Ascending aorta (tissue), 2 donors: ENCODE measurements at regions not wholly inside any gene's neighbourhood (a gene's known extent, or its start where the extent isn't known, plus 50 kb on each side); places are given as distances from the start of the nearest gene placed in this dataset.

Experiments
- DNase-seq, 2 donors: peaks; one replicate each; pipeline ENCODE4 v3.0.0-alpha.2; 2019; ENCODE audit warnings: low spot score in 2 of 2
- H3K27ac ChIP-seq, 2 donors: fragments of 200-600 bp; sonication (generic); one replicate each; pipeline ENCODE4 v1.5.1; 2016 to 2017; ENCODE audit warnings: mild to moderate bottlenecking in 1 of 2
- H3K27me3 ChIP-seq: fragments of 200-600 bp; sonication (generic); one replicate; pipeline ENCODE4 v1.5.1; 2017
- H3K36me3 ChIP-seq, 2 donors: fragments of 200-600 bp; sonication (generic); one replicate each; pipeline ENCODE4 v1.5.1; 2016
- H3K4me1 ChIP-seq, 2 donors: fragments of 200-600 bp; sonication (generic); one replicate each; pipeline ENCODE4 v1.5.1; 2016 to 2017; ENCODE audit warnings: mild to moderate bottlenecking in 1 of 2
- H3K4me3 ChIP-seq, 2 donors: fragments of 200-600 bp; sonication (generic); one replicate each; pipeline ENCODE4 v1.5.1; 2016 to 2017; ENCODE audit warnings: mild to moderate bottlenecking in 1 of 2
- H3K9me3 ChIP-seq, 2 donors: fragments of 200-600 bp; sonication (generic); one replicate each; pipeline ENCODE4 v1.5.1; 2016
- intact Hi-C: fragments of 100-400 bp; cut with DNase I; formaldehyde crosslinking; loops from one replicate; pipeline ENCODE4 v1.15.1; 2023
- TF ChIP-seq, protein P1 (sequence below), 3 experiments: fragments of 200-600 bp in 2 of 3; fragments of 450-650 bp in 1 of 3; sonication (generic) in 2 of 3; IDR thresholded peaks; one replicate each; pipeline ENCODE4 v1.5.1; 2016 to 2019; ENCODE audit warnings: antibody characterized with exemption in 3 of 3, mild to moderate bottlenecking in 1 of 3, moderate library complexity in 1 of 3

GRCh38 chr17:33797181-33797580, 457.9 kb upstream of the CCL2 start:
- intact Hi-C loops: no loop called here
- Histone ChIP-seq H3K9me3 (no peaks in the 10 kb centered on the region), H3K27me3 (no peaks in the 10 kb centered on the region), H3K4me3 (no peak overlapping the region), H3K4me1 (no peaks in the 10 kb centered on the region), H3K27ac (no peak overlapping the region), H3K36me3 (no peaks in the 10 kb centered on the region)
- TF ChIP-seq, protein P1, sequence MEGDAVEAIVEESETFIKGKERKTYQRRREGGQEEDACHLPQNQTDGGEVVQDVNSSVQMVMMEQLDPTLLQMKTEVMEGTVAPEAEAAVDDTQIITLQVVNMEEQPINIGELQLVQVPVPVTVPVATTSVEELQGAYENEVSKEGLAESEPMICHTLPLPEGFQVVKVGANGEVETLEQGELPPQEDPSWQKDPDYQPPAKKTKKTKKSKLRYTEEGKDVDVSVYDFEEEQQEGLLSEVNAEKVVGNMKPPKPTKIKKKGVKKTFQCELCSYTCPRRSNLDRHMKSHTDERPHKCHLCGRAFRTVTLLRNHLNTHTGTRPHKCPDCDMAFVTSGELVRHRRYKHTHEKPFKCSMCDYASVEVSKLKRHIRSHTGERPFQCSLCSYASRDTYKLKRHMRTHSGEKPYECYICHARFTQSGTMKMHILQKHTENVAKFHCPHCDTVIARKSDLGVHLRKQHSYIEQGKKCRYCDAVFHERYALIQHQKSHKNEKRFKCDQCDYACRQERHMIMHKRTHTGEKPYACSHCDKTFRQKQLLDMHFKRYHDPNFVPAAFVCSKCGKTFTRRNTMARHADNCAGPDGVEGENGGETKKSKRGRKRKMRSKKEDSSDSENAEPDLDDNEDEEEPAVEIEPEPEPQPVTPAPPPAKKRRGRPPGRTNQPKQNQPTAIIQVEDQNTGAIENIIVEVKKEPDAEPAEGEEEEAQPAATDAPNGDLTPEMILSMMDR (IDR thresholded peaks at IDR 0.05): no peak
- DNase-seq: no peak

DNA sequence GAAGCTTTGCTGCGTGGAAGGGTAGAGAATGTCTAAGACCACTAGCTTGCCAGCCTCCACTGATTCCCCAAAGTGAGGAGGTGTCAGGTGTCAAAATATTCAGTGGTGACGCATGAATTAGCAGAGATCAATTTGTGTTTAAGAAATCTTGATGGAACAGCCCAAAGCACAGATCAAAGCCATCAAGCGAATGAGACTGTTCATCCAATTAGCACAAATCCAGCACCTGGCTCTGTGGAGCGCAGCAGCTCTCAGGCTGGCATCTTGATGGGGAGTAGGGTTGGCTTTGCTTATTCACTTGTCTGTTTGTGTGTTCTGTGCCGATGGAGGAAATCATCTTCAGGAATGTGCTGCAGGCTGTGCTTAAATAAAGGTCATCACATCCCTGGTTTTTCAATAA, 456.8 kb upstream of the CCL2 start:
- no peaks in the 10 kb centered on the region for H3K36me3 ChIP-seq
- no peaks in the 10 kb centered on the region for H3K4me1 ChIP-seq
- no peaks in the 10 kb centered on the region for H3K27me3 ChIP-seq
- no peaks in the 10 kb centered on the region for H3K9me3 ChIP-seq
- DNase-seq: no peak
- H3K27ac ChIP-seq: no peak overlapping the region
- intact Hi-C loops: no loop called here
- TF ChIP-seq, protein P1 (IDR thresholded peaks at IDR 0.05): no peak
- no peak overlapping the region for H3K4me3 ChIP-seq

DNA sequence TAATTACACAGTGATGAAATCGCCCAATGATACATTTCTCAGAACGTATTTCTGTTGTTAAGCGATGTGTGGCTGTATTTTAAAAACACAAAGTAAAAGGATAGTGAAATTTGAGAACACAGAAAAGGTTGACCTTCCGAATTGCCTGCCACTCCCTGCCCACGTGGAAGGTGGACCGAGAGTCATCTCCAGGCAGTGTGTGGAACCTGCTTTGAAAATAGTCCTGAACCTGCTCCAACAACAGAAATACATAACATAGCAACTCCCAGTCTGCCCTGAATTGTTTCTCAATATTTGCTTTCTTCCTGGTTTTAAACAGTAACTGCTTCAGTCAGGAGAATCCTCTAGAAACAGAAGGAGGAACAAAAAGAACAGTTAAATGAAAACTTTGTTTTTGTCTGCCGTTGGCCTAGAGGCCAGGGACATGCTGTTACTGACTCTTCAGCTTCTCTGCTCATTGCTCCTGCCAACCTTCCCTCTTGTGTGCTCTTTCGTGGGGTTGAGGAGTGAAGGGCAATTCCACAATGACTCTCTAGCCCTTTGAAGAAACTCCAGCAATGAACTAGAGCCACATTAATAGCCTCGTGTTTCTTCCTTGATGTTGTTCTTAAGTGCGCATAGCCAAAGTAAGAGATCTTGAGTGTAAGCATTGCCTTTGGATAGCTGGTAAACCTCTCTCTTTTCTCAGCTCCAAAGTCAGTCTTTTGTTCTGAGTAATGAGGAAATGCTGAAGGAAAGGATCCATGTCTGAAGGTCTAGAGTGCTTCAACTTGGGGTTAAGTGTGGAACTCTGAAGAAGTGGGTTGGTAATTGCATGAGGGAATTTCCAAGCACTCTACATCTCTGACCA, 452.5 kb upstream of the CCL2 start:
- Histone ChIP-seq H3K4me3 (no peak overlapping the region), H3K4me1 (no peaks in the 10 kb centered on the region), H3K9me3 (no peaks in the 10 kb centered on the region), H3K27ac (no peak overlapping the region), H3K36me3 (no peaks in the 10 kb centered on the region), H3K27me3 (no peaks in the 10 kb centered on the region)
- TF ChIP-seq, protein P1 (IDR thresholded peaks at IDR 0.05): no peak
- intact Hi-C loops: no loop called here
- no peak for DNase-seq

DNA sequence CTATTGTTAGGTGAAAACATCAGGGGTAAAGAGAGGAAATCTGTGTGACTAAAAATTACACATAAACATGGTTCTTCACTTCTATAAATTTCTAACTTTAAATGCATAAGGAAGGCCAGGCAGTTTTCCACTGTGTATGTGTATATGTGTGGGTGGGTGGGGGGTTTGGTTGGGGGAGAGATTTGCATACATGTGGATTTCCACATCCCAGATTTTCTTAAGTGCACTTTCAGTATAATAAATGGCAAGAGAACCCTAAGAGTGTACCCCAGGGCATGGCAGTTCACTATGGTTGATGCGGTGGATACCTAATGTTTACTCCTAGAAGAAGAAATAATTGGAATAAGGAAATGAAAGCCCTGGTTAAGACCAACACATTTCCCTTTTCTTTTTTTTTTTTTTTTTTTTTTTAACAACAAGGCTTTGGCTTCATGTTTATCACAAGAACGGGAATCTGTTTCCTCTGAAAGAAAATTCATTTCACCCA, 451.8 kb upstream of the CCL2 start:
- Histone ChIP-seq H3K27ac (no peak overlapping the region), H3K27me3 (no peaks in the 10 kb centered on the region)
- TF ChIP-seq, protein P1 (IDR thresholded peaks at IDR 0.05): no peak

DNA sequence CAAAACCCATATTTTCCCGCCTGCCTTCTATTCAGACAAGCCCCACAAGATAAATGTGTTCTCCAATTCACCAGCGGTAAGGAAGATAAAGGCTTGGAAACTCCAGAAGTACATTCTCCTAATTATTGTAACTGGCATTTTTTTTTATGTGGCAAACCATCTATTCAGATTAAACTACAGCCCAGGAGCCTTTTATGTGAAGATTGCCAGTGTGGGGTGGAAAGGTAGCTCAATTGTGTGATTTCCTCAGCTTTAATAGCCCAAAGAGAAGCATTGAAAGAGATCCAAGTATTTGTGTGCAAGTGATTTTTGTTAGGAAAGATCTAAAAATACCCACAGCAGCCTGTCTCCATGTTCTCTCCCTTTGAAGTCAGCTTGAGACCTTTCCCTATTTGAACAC, 451.4 kb upstream of the CCL2 start:
- TF ChIP-seq, protein P1 (IDR thresholded peaks at IDR 0.05): no peak
- Histone ChIP-seq H3K4me3 (no peak overlapping the region), H3K4me1 (no peaks in the 10 kb centered on the region), H3K9me3 (no peaks in the 10 kb centered on the region), H3K27me3 (no peaks in the 10 kb centered on the region), H3K27ac (no peak overlapping the region), H3K36me3 (no peaks in the 10 kb centered on the region)
- intact Hi-C loops: no loop called here
- DNase-seq: no peak

More for the DNA sequence above, 451.8 kb upstream of the CCL2 start:
- intact Hi-C loops: no loop called here
- no peaks in the 10 kb centered on the region for H3K4me1 ChIP-seq
- H3K9me3 ChIP-seq: no peaks in the 10 kb centered on the region
- no peak overlapping the region for H3K4me3 ChIP-seq
- DNase-seq: no peak
- no peaks in the 10 kb centered on the region for H3K36me3 ChIP-seq
